ENCODE measurements at regions not wholly inside any gene's neighbourhood (a gene's known extent, or its start where the extent isn't known, plus 50 kb on each side); places are given as distances from the start of the nearest gene placed in this dataset.
"Not testable (repeated sequence)": the region's sequence is repeated elsewhere in the genome, so short reads cannot be mapped to it uniquely, and the experiment has no call there.

GRCh38 chr16:76818606-76819181 lies 372.3 kb upstream of the MON1B start:
- no peak for FAIRE-seq

GRCh38 chr16:76819226-76819916 lies 371.6 kb upstream of the MON1B start:
- no peak for FAIRE-seq

GRCh38 chr16:76824221-76824620 lies 366.8 kb upstream of the MON1B start:
- FAIRE-seq = no peak

- FAIRE-seq = no peak
These were observed 366.2 kb upstream of the MON1B start for GRCh38 chr16:76824791-76825190.

GRCh38 chr16:76835339-76835738 lies 355.7 kb upstream of the MON1B start:
- no peak for FAIRE-seq

- FAIRE-seq = no peak
These were observed 355.1 kb upstream of the MON1B start for GRCh38 chr16:76835779-76836300.

- FAIRE-seq = no peak
These were observed 353.1 kb upstream of the MON1B start for GRCh38 chr16:76837872-76838271.

- FAIRE-seq = no peak
These were observed 336.8 kb upstream of the MON1B start for GRCh38 chr16:76854234-76854633.

- FAIRE-seq = no peak
These were observed 334.9 kb upstream of the MON1B start for GRCh38 chr16:76856112-76856511.

- FAIRE-seq = no peak
These were observed 333.6 kb upstream of the MON1B start for GRCh38 chr16:76857402-76857801.

- FAIRE-seq = no peak
These were observed 328.1 kb upstream of the MON1B start for GRCh38 chr16:76862901-76863300.

GRCh38 chr16:76866994-76867393 lies 324.0 kb upstream of the MON1B start:
- FAIRE-seq = no peak

GRCh38 chr16:76875898-76876297 lies 315.1 kb upstream of the MON1B start:
- FAIRE-seq = no peak

- FAIRE-seq = no peak
These were observed 311.6 kb upstream of the MON1B start for GRCh38 chr16:76879420-76879819.

- not testable (repeated sequence) for FAIRE-seq
These were observed 310.5 kb upstream of the MON1B start for GRCh38 chr16:76880523-76880922.

GRCh38 chr16:76882105-76882504 lies 308.9 kb upstream of the MON1B start:
- no peak for FAIRE-seq

GRCh38 chr16:76883076-76883475 lies 307.9 kb upstream of the MON1B start:
- FAIRE-seq = no peak

GRCh38 chr16:76885776-76886537 lies 305.0 kb upstream of the MON1B start:
- no peak for FAIRE-seq

GRCh38 chr16:76897816-76898215 lies 293.2 kb upstream of the MON1B start:
- no peak for FAIRE-seq

GRCh38 chr16:76899767-76900166 lies 291.2 kb upstream of the MON1B start:
- FAIRE-seq = no peak

- no peak for FAIRE-seq
These were observed 290.4 kb upstream of the MON1B start for GRCh38 chr16:76900285-76901263.

- no peak for FAIRE-seq
These were observed 284.4 kb upstream of the MON1B start for GRCh38 chr16:76906552-76906951.

GRCh38 chr16:76910931-76911330 lies 280.1 kb upstream of the MON1B start:
- no peak for FAIRE-seq
